ENCODE measurements at regions not wholly inside any gene's neighbourhood (a gene's known extent, or its start where the extent isn't known, plus 50 kb on each side); places are given as distances from the start of the nearest gene placed in this dataset.

DNA sequence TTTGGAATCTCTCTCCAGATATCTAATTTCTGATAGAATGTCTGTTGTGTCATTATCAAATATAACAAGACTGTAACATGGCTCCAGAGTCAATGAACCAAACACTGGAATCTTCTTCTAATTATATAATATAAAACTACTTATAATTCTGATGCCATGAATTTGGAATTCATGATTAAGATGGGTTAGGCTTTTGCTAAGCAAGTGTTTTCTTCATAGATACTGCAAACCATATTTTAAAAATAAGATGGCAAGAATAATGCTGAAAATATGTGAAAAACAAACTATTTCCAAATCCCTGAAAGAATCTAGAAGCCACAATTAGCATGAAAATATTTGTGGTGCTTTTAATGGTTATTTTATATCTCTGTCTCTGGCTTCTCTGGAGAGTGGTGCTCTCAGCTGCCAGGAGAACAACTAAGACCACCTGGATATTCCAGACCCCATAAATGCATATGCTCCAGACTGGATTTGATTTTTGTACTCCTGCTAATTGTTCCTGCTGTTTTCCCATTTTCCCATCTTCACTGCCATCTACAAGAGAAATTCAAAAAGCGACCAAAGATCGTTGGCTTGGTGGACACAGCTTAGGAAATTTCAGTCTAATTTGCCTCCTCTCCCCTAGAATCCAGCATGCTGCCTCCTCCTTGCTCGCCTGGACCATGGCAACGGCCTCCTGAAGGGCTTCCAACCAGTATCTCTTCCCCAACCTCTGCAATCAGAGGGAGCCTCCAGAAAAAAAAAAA, 418.9 kb downstream of the SETD4 start:
- TF ChIP-seq POLR2A (IDR thresholded peaks at IDR 0.05; ENCODE audit: low read depth, low read length) (no peak), TAF1 (IDR thresholded peaks at IDR 0.05; ENCODE audit: borderline replicate concordance, low read depth, low read length) (no peak), POLR2AphosphoS5 (IDR thresholded peaks at IDR 0.05; ENCODE audit: low read depth, low read length) (no peak)

Measured in GM12892 (cell line).